OCI-LY7 (cell line): ENCODE measurements at regions not wholly inside any gene's neighbourhood (a gene's known extent, or its start where the extent isn't known, plus 50 kb on each side); places are given as distances from the start of the nearest gene placed in this dataset.

Experiments used
- BruUV-seq: library from RNA; stranded (reverse); fragments of 400-500 nt; replicated peaks from 2 replicates; lab custom pipeline; 2021; lab: Mats Ljungman, UMichigan
- CTCF ChIA-PET: fragments of 300-600 bp; sonication (Branson Sonifier 250); formaldehyde crosslinking; loops from one replicate; lab custom pipeline; 2022; ENCODE audit warnings: antibody characterized with exemption; ENCODE audit not compliant: unreplicated experiment; lab: Charles Lee
- POLR2A ChIA-PET: fragments of 300-600 bp; sonication (Branson Sonifier 250); formaldehyde crosslinking; loops from one replicate; lab custom pipeline; 2022; ENCODE audit warnings: antibody characterized with exemption; lab: Charles Lee
- DNase-seq: peaks from one replicate; pipeline ENCODE4 v3.0.0-alpha.2; 2015; ENCODE audit warnings: low spot score
- H2AFZ ChIP-seq: fragments of 200-600 bp; sonication (generic), shearing (Covaris generic); 2 replicates; pipeline ENCODE4 v1.6.1; 2014; ENCODE audit warnings: mild to moderate bottlenecking, antibody characterized with exemption, low read length, moderate library complexity
- H3K27ac ChIP-seq: fragments of 200-600 bp; sonication (generic); 2 replicates; pipeline ENCODE4 v1.5.1; 2014; ENCODE audit warnings: mixed run types, low read depth, mild to moderate bottlenecking, moderate library complexity, low read length, inconsistent platforms; ENCODE audit not compliant: poor library complexity, severe bottlenecking
- H3K36me3 ChIP-seq: fragments of 200-600 bp; sonication (generic); 2 replicates; pipeline ENCODE4 v1.6.1; 2014; ENCODE audit warnings: mild to moderate bottlenecking, antibody characterized with exemption, low read length, moderate library complexity, mixed read lengths; ENCODE audit not compliant: insufficient read depth
- H3K4me1 ChIP-seq: fragments of 200-600 bp; sonication (generic); 2 replicates; pipeline ENCODE4 v1.5.1; 2014; ENCODE audit warnings: mild to moderate bottlenecking, low read length; ENCODE audit not compliant: insufficient read depth, poor library complexity, severe bottlenecking
- H3K4me2 ChIP-seq: fragments of 200-600 bp; sonication (generic); 2 replicates; pipeline ENCODE4 v1.6.1; 2014; ENCODE audit warnings: mild to moderate bottlenecking, low read length
- H3K4me3 ChIP-seq: fragments of 200-600 bp; sonication (generic); 2 replicates; pipeline ENCODE4 v1.5.1; 2014; ENCODE audit warnings: mild to moderate bottlenecking, low read depth, low read length; ENCODE audit not compliant: poor library complexity, severe bottlenecking
- H3K79me2 ChIP-seq: fragments of 200-600 bp; sonication (generic); 2 replicates; pipeline ENCODE4 v1.6.1; 2016; ENCODE audit warnings: low read depth, mild to moderate bottlenecking, low read length, moderate library complexity, mixed read lengths; ENCODE audit not compliant: insufficient read depth
- H3K9me2 ChIP-seq: fragments of 200-600 bp; sonication (generic); 2 replicates; pipeline ENCODE4 v1.6.1; 2016; ENCODE audit warnings: mild to moderate bottlenecking, low read length, mixed read lengths; ENCODE audit not compliant: insufficient read depth
- H3K9me3 ChIP-seq: fragments of 200-600 bp; sonication (generic); 2 replicates; pipeline ENCODE4 v1.6.1; 2014; ENCODE audit warnings: mild to moderate bottlenecking, mixed run types, low read length, mixed read lengths
- H4K20me1 ChIP-seq: fragments of 200-600 bp; sonication (generic); 2 replicates; pipeline ENCODE4 v1.6.1; 2014; ENCODE audit warnings: mild to moderate bottlenecking, antibody characterized with exemption, low read length, moderate library complexity, mixed read lengths; ENCODE audit not compliant: insufficient read depth
- CTCF ChIP-seq: fragments of 200-600 bp; sonication (generic); conservative IDR thresholded peaks from 2 replicates; pipeline ENCODE4 v1.5.1; 2014; ENCODE audit warnings: mild to moderate bottlenecking, antibody characterized with exemption, low read length, moderate library complexity, mixed read lengths
- EZH2phosphoT487 ChIP-seq: fragments of 200-600 bp; sonication (generic); IDR thresholded peaks from 2 replicates; pipeline ENCODE4 v1.6.1; 2018; ENCODE audit warnings: low read depth, borderline replicate concordance, mild to moderate bottlenecking, mixed run types, antibody characterized with exemption, low read length, moderate library complexity, mixed read lengths
- intact Hi-C: fragments of 100-400 bp; cut with micrococcal nuclease; formaldehyde crosslinking; loops from one replicate; pipeline ENCODE4 v1.10.0; 2022; ENCODE audit not compliant: unreplicated experiment

DNA sequence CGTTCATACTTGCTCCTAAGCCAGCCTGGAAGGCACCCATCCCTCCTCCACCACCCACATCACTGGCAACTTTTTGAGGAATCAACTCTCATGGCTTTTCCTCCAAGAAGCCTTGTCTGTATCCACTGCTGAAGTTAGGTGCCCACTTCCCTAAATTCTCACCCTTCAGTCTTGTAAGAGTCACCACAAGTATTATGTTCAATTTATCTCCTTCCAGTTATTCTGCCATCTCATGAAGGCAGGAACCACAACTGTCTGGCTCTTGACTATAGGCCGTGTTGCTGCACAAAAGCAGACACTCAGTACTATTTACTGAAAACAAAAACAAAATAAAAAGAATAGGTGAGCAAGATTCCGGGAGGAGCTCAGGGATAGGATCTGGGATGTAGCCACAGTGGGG, 234.8 kb downstream of the CYRIA start:
- H3K36me3 ChIP-seq = no peaks in the 10 kb centered on the region
- H3K27ac ChIP-seq = no peak overlapping the region
- CTCF ChIA-PET = interaction anchor here (0.6 kb wide), 1 partner anchor 438 kb away, joined by 5 read pairs; no protein-coding TSS in a partner anchor
- POLR2A ChIA-PET = no interaction called here
- H3K4me1 ChIP-seq = no peaks in the 10 kb centered on the region
- no peak for DNase-seq
- H3K9me3 ChIP-seq = no peaks in the 10 kb centered on the region
- H3K79me2 ChIP-seq = no peaks in the 10 kb centered on the region
- H2AFZ ChIP-seq = no peak overlapping the region
- no peak overlapping the region for H3K4me2 ChIP-seq
- no peak overlapping the region for H3K4me3 ChIP-seq
- TF ChIP-seq CTCF = no peak
- no peak for TF ChIP-seq EZH2phosphoT487
- intact Hi-C loops = no loop called here
- no peaks in the 10 kb centered on the region for H3K9me2 ChIP-seq
- no TSS peak for BruUV-seq
- no peaks in the 10 kb centered on the region for H4K20me1 ChIP-seq

GRCh38 chr2:16429431-16430145, 236.0 kb downstream of the CYRIA start:
- Histone ChIP-seq H3K4me1 (no peaks in the 10 kb centered on the region), H3K4me2 (no peak overlapping the region), H3K79me2 (no peaks in the 10 kb centered on the region), H3K4me3 (no peak overlapping the region), H4K20me1 (no peaks in the 10 kb centered on the region), H2AFZ (no peak overlapping the region), H3K9me3 (no peaks in the 10 kb centered on the region), H3K36me3 (no peaks in the 10 kb centered on the region), H3K27ac (no peak overlapping the region), H3K9me2 (no peaks in the 10 kb centered on the region)
- TF ChIP-seq CTCF (no peak), EZH2phosphoT487 (no peak)
- intact Hi-C loops = no loop called here
- no peak for DNase-seq
- CTCF ChIA-PET = no interaction called here
- POLR2A ChIA-PET = no interaction called here
- no TSS peak for BruUV-seq

- POLR2A ChIA-PET = no interaction called here
- H3K9me3 ChIP-seq = no peaks in the 10 kb centered on the region
- H3K27ac ChIP-seq = no peak overlapping the region
- no peak for DNase-seq
- H3K9me2 ChIP-seq = no peaks in the 10 kb centered on the region
- no peak overlapping the region for H3K4me2 ChIP-seq
- no peak overlapping the region for H2AFZ ChIP-seq
- BruUV-seq = no TSS peak
- no peaks in the 10 kb centered on the region for H3K79me2 ChIP-seq
- intact Hi-C loops = no loop called here
- H3K4me3 ChIP-seq = no peak overlapping the region
- H3K4me1 ChIP-seq = no peaks in the 10 kb centered on the region
- no peaks in the 10 kb centered on the region for H3K36me3 ChIP-seq
- CTCF ChIA-PET = no interaction called here
- H4K20me1 ChIP-seq = no peaks in the 10 kb centered on the region
- TF ChIP-seq CTCF (no peak), EZH2phosphoT487 (no peak)
Measured at GRCh38 chr2:16429002-16429401, 236.6 kb downstream of the CYRIA start.
